A549 (cell line): ENCODE measurements at regions not wholly inside any gene's neighbourhood (a gene's known extent, or its start where the extent isn't known, plus 50 kb on each side); places are given as distances from the start of the nearest gene placed in this dataset.

Source experiments
- ATAC-seq, 2 experiments: fragments of 200-7000 bp in 1 of 2; fragments of >200 bp in 1 of 2; cut with Nextera tagmentation in 1 of 2; cut with Tn5 transposase in 1 of 2; 3 replicates each; pipeline versions ENCODE4 v1.8.0 to v1.9.1; 2018 to 2020; ENCODE audit warnings: mild to moderate bottlenecking in 1 of 2, moderate library complexity in 1 of 2
- CTCF ChIA-PET: fragments of 300-600 bp; sonication (Branson Sonifier 250); formaldehyde crosslinking; extraction: SDS; loops from one replicate; lab custom pipeline; 2021; ENCODE audit warnings: antibody characterized with exemption, inconsistent platforms; lab: Yijun Ruan, JAX
- POLR2A ChIA-PET: fragments of 350-600 bp; formaldehyde crosslinking; extraction: SDS; loops from one replicate; lab custom pipeline; 2021; ENCODE audit warnings: antibody characterized with exemption, inconsistent platforms; lab: Yijun Ruan, JAX
- DNase-seq, 2 experiments: peaks; one replicate each; pipeline versions ENCODE4 v3.0.0 to v3.0.0-alpha.2; 2011 to 2016; ENCODE audit warnings: low read depth in 1 of 2, low spot score in 1 of 2
- FAIRE-seq: peaks from 2 replicates; lab custom pipeline; 2011; peaks lifted over from hg19 to GRCh38; lab: Jason Lieb, UNC
- H3K27ac ChIP-seq, 2 experiments: fragments of >200 bp; sonication (Bioruptor Twin); formaldehyde crosslinking; 3 replicates each; pipeline ENCODE4 v1.5.1; 2016 to 2017
- H3K4me1 ChIP-seq: fragments of >200 bp; sonication (Bioruptor Twin); formaldehyde crosslinking; 3 replicates; pipeline ENCODE4 v1.6.1; 2016
- H3K4me2 ChIP-seq: fragments of >200 bp; sonication (Bioruptor Twin); formaldehyde crosslinking; 3 replicates; pipeline ENCODE4 v1.6.1; 2016
- H3K4me3 ChIP-seq: fragments of >200 bp; sonication (Bioruptor Twin); formaldehyde crosslinking; 3 replicates; pipeline ENCODE4 v1.5.1; 2016
- H3K9me3 ChIP-seq: fragments of >200 bp; sonication (Bioruptor Twin); formaldehyde crosslinking; 3 replicates; pipeline ENCODE4 v1.6.1; 2016
- CEBPB ChIP-seq, 2 experiments: fragments of >200 bp in 1 of 2; sonication (Bioruptor Twin) in 1 of 2; formaldehyde crosslinking in 1 of 2; IDR thresholded peaks; 2 replicates each; pipeline ENCODE4 v1.6.1; 2012 to 2016
- CHD2 ChIP-seq: fragments of 150-350 bp; IDR thresholded peaks from 2 replicates; pipeline ENCODE4 v1.6.1; 2014; ENCODE audit warnings: low read length; ENCODE audit not compliant: partially characterized antibody
- E2F6 ChIP-seq: IDR thresholded peaks from 2 replicates; pipeline ENCODE4 v1.6.1; 2012; ENCODE audit warnings: low read depth, borderline replicate concordance
- FOSL2 ChIP-seq, 2 experiments: fragments of 450-650 bp in 1 of 2; fragments of >200 bp in 1 of 2; sonication (Bioruptor Twin) in 1 of 2; formaldehyde crosslinking; IDR thresholded peaks; 2 replicates each; pipeline versions ENCODE4 v1.5.0 to v1.6.1; 2016 to 2020; ENCODE audit warnings: mild to moderate bottlenecking in 1 of 2, moderate library complexity in 1 of 2
- GATA3 ChIP-seq: IDR thresholded peaks from 2 replicates; pipeline ENCODE4 v1.6.1; 2012; ENCODE audit warnings: borderline replicate concordance
- HOXA7 ChIP-seq: fragments of 250-450 bp; sonication (Bioruptor Pico); IDR thresholded peaks from 2 replicates; pipeline ENCODE4 v1.5.0; 2020; ENCODE audit warnings: mild to moderate bottlenecking, moderate library complexity
- KDM1A ChIP-seq: fragments of 200-600 bp; sonication (generic); IDR thresholded peaks from 2 replicates; pipeline ENCODE4 v1.6.1; 2016; ENCODE audit warnings: low read depth, mild to moderate bottlenecking
- KDM5A ChIP-seq: fragments of 200-600 bp; sonication (generic); IDR thresholded peaks from 2 replicates; pipeline ENCODE4 v1.6.1; 2016; ENCODE audit warnings: antibody characterized with exemption, mild to moderate bottlenecking
- MAFK ChIP-seq: fragments of 450-650 bp; IDR thresholded peaks from 2 replicates; pipeline ENCODE4 v1.6.1; 2014; ENCODE audit not compliant: partially characterized antibody
- NFE2L2 ChIP-seq: fragments of 150-350 bp; conservative IDR thresholded peaks from 2 replicates; pipeline ENCODE4 v1.6.1; 2014; ENCODE audit warnings: low read length
- NR3C1 ChIP-seq: fragments of >200 bp; sonication (Bioruptor Twin); formaldehyde crosslinking; IDR thresholded peaks from 3 replicates; pipeline ENCODE4 v1.6.1; 2017
- PHF8 ChIP-seq: fragments of 200-600 bp; sonication (generic); IDR thresholded peaks from 2 replicates; pipeline ENCODE4 v1.6.1; 2016; ENCODE audit warnings: low read depth, mild to moderate bottlenecking, antibody characterized with exemption, moderate library complexity, borderline replicate concordance
- POLR2A ChIP-seq: IDR thresholded peaks from 2 replicates; pipeline ENCODE4 v1.6.1; 2012; ENCODE audit warnings: mild to moderate bottlenecking, low read length
- POLR2AphosphoS2 ChIP-seq: conservative IDR thresholded peaks from 2 replicates; pipeline ENCODE4 v1.6.1; 2012; ENCODE audit warnings: low read length, improper control_type of control experiment, inconsistent platforms
- RAD21 ChIP-seq, 2 experiments: fragments of >200 bp in 1 of 2; sonication (Bioruptor Twin) in 1 of 2; formaldehyde crosslinking in 1 of 2; IDR thresholded peaks in 1 of 2; conservative IDR thresholded peaks in 1 of 2; 2 replicates in 1 of 2; 3 replicates in 1 of 2; pipeline ENCODE4 v1.6.1; 2012 to 2018; ENCODE audit warnings: inconsistent platforms in 1 of 2
- RARB ChIP-seq: fragments of 250-450 bp; sonication (Bioruptor Pico); IDR thresholded peaks from 2 replicates; pipeline ENCODE4 v1.8.0; 2021; ENCODE audit warnings: mild to moderate bottlenecking, moderate library complexity
- RCOR1 ChIP-seq: fragments of 150-350 bp; IDR thresholded peaks from 2 replicates; pipeline ENCODE4 v1.6.1; 2014; ENCODE audit warnings: antibody characterized with exemption, low read length, low read depth
- REST ChIP-seq: fragments of 200-600 bp; sonication (generic); IDR thresholded peaks from 2 replicates; pipeline ENCODE4 v1.6.1; 2016; ENCODE audit warnings: antibody characterized with exemption, mild to moderate bottlenecking, moderate library complexity
- SMC3 ChIP-seq: fragments of >200 bp; sonication (Bioruptor Twin); formaldehyde crosslinking; IDR thresholded peaks from 3 replicates; pipeline ENCODE4 v1.6.1; 2018; ENCODE audit warnings: inconsistent platforms
- TFCP2L1 ChIP-seq: fragments of 250-450 bp; sonication (Bioruptor Pico); IDR thresholded peaks from 2 replicates; pipeline ENCODE4 v1.5.0; 2021; ENCODE audit warnings: mild to moderate bottlenecking
- ZC3H11A ChIP-seq: fragments of 450-650 bp; IDR thresholded peaks from 2 replicates; pipeline ENCODE4 v1.6.1; 2014; ENCODE audit warnings: antibody characterized with exemption, mild to moderate bottlenecking
- ZSCAN20 ChIP-seq: fragments of 250-450 bp; sonication (Bioruptor Pico); IDR thresholded peaks from 2 replicates; pipeline ENCODE4 v1.8.0; 2022; ENCODE audit warnings: mild to moderate bottlenecking, moderate library complexity
- WGBS: methylation state at CpG from one replicate; pipeline ENCODE4 v1.1.6; 2017; ENCODE audit errors: missing lambda C conversion rate; 5-methylcytosine and 5-hydroxymethylcytosine counted together
- TF ChIP-seq, protein P1 (sequence below): fragments of >200 bp; sonication (Bioruptor Twin); formaldehyde crosslinking; IDR thresholded peaks from 3 replicates; pipeline ENCODE4 v1.6.1; 2016
- TF ChIP-seq, protein P2 (sequence below): fragments of >200 bp; sonication (Bioruptor Twin); formaldehyde crosslinking; IDR thresholded peaks from 2 replicates; pipeline ENCODE4 v1.6.1; 2016
- TF ChIP-seq, protein P3 (sequence below): fragments of 450-650 bp; IDR thresholded peaks from 2 replicates; pipeline ENCODE4 v1.6.1; 2014; ENCODE audit warnings: antibody characterized with exemption
- TF ChIP-seq, protein P4 (sequence below): IDR thresholded peaks from 2 replicates; pipeline ENCODE4 v1.6.1; 2012

DNA sequence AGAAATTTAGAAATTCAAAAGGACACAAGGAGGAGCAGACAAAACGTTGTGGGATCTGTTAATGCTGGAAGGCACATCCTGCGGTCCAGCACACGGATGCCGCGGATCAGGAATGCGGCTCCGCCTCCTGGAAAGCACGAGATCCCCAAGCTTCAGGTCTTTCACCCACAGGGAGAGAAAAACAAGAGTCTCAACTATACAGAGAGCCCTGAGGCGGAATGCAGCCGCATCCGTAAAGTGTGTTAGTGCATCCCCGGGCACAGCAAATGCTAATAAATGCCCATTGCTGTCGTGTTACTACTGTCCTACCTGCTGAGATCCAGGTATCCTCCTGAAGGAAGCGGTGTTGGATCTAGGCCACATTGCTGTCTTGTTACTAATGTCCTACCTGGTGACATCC, 303.9 kb downstream of the EIPR1 start:
- ATAC-seq = no peak
- no peak for TF ChIP-seq PHF8
- TF ChIP-seq NFE2L2 = no peak
- TF ChIP-seq ZSCAN20 (CRISPR knock-in tag) = no peak
- no peak for TF ChIP-seq CHD2
- TF ChIP-seq TFCP2L1 = no peak
- TF ChIP-seq, protein P1, sequence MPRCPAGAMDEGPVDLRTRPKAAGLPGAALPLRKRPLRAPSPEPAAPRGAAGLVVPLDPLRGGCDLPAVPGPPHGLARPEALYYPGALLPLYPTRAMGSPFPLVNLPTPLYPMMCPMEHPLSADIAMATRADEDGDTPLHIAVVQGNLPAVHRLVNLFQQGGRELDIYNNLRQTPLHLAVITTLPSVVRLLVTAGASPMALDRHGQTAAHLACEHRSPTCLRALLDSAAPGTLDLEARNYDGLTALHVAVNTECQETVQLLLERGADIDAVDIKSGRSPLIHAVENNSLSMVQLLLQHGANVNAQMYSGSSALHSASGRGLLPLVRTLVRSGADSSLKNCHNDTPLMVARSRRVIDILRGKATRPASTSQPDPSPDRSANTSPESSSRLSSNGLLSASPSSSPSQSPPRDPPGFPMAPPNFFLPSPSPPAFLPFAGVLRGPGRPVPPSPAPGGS = no peak
- no peak for TF ChIP-seq CEBPB (IDR thresholded peaks at IDR 0.05)
- TF ChIP-seq KDM1A = no peak
- no peak for TF ChIP-seq HOXA7 (CRISPR knock-in tag)
- no peak for FAIRE-seq
- Histone ChIP-seq H3K4me1 (no peaks in the 10 kb centered on the region), H3K4me3 (no peak overlapping the region), H3K9me3 (no peaks in the 10 kb centered on the region), H3K4me2 (no peak overlapping the region), H3K27ac (no peak overlapping the region)
- POLR2A ChIA-PET = no interaction called here
- CTCF ChIA-PET = no interaction called here
- 56% methylated on average over 14 of the region's 14 CpGs for WGBS
- no peak for DNase-seq

DNA sequence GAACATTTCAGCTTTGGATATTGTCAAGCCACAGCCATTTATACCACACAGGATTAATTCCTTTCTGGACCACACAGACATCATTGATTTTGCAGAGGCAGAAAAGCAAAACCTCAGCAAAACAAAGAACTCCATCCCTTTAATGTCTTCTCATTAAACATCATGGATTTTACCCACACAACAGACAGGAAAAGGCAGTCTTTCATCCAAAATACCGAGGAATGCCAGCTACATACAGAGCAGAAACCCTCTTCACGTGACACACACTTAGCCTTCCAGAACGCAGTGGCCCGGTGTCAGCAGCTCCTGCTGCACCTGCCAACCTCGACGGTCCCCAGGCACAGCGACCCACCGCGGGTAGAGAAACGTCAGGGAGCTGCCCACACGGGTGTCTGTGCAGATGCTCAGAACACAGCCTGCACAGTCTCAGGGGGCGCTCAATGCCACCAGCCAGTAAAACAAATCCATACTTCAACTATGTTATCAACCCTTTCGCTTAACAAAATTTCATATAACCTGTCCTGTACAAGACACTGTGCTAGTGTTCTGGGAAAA, 304.5 kb downstream of the EIPR1 start:
- CTCF ChIA-PET = interaction anchor here (0.9 to 1.3 kb wide), 2 partner anchors 13 to 24 kb away, joined by 3 read pairs; no protein-coding TSS in a partner anchor
- no peak overlapping the region for H3K27ac ChIP-seq
- TF ChIP-seq SMC3 (no peak), E2F6 (no peak), GATA3 (no peak), RCOR1 (no peak), NR3C1 (no peak), KDM5A (no peak), FOSL2 (IDR thresholded peaks at IDR 0.05) (no peak), FOSL2 (CRISPR knock-in tag; IDR thresholded peaks at IDR 0.05) (no peak), MAFK (no peak), POLR2AphosphoS2 (no peak)
- TF ChIP-seq, protein P2, sequence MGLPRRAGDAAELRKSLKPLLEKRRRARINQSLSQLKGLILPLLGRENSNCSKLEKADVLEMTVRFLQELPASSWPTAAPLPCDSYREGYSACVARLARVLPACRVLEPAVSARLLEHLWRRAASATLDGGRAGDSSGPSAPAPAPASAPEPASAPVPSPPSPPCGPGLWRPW = no peak
- TF ChIP-seq, protein P3, sequence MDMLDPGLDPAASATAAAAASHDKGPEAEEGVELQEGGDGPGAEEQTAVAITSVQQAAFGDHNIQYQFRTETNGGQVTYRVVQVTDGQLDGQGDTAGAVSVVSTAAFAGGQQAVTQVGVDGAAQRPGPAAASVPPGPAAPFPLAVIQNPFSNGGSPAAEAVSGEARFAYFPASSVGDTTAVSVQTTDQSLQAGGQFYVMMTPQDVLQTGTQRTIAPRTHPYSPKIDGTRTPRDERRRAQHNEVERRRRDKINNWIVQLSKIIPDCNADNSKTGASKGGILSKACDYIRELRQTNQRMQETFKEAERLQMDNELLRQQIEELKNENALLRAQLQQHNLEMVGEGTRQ = no peak
- TF ChIP-seq, all 56 proteins: peak for 0
- Histone ChIP-seq H3K4me3 (no peak overlapping the region), H3K9me3 (no peaks in the 10 kb centered on the region), H3K4me2 (no peak overlapping the region), H3K4me1 (no peaks in the 10 kb centered on the region)
- POLR2A ChIA-PET = no interaction called here
- no peak for FAIRE-seq
- no peak for ATAC-seq
- WGBS = 41% methylated on average over 13 of the region's 13 CpGs
- no peak for DNase-seq

DNA sequence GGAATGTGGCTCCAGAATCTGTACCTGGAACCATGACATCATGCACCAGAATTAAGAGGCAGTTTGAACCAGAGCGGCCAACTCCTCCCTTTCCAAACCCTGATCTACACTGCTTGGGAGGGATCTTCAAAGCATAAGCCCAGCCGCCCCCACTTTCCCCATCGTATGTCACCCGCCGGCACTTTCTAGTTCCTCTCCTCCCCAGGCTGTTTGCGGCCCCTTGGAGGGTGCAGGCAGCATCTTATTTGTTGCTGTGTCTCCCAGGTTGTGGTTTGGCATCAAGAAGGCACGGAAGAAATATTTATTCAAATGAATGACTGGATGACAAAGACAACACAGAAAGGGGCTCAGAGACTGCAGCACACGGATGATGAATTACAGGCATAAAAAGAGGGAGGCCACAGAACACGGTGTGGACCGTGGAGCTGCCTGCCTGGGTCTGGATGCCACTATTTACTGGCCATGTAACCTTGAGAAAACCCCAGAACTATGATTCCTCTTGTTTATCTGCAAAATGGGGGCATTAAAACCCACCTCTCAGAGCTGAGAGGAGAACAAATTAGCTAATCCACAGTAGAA, 305.8 kb downstream of the EIPR1 start:
- Histone ChIP-seq H3K4me3 (no peak overlapping the region), H3K4me2 (no peak overlapping the region), H3K9me3 (no peaks in the 10 kb centered on the region), H3K4me1 (no peaks in the 10 kb centered on the region), H3K27ac (no peak overlapping the region)
- POLR2A ChIA-PET = no interaction called here
- ATAC-seq (no peak), FAIRE-seq (no peak), DNase-seq (no peak)
- CTCF ChIA-PET = no interaction called here
- TF ChIP-seq RAD21 (conservative IDR thresholded peaks at IDR 0.05 in 1 of 2, IDR thresholded peaks at IDR 0.05 in 1 of 2) (no peak), NFE2L2 (no peak), HOXA7 (CRISPR knock-in tag) (no peak), REST (no peak), RARB (CRISPR knock-in tag) (no peak), RCOR1 (no peak), SMC3 (no peak), POLR2A (no peak), ZC3H11A (no peak), CEBPB (IDR thresholded peaks at IDR 0.05) (no peak)
- TF ChIP-seq, protein P1 = no peak
- TF ChIP-seq, protein P4, sequence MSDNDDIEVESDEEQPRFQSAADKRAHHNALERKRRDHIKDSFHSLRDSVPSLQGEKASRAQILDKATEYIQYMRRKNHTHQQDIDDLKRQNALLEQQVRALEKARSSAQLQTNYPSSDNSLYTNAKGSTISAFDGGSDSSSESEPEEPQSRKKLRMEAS = no peak
- WGBS = 39% methylated on average over 10 of the region's 10 CpGs
